ENCODE measurements at regions not wholly inside any gene's neighbourhood (a gene's known extent, or its start where the extent isn't known, plus 50 kb on each side); places are given as distances from the start of the nearest gene placed in this dataset.

DNA sequence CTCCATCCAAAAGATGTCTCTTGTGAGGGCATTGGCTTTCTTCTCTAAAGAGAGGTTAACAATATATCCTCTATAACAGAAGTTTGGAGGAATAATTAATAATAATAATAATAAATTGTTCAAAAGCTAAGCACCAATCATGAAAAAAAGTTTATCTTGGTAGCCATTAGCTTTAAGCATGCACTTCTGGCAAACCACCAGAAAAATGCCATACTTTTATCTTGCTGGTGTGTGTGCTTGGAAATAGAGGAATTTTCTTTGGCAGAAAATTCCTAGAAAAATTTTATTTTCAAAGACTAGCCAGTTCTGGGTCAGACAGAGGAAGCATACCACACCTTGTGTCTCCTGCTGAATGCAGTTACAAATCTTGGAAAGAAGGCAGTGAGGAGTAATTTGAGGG lies 52.5 kb upstream of the NPY start:
- no peak for TF ChIP-seq EZH2 (IDR thresholded peaks at IDR 0.05; ENCODE audit: insufficient read depth, poor library complexity, severe bottlenecking)
- no peak for TF ChIP-seq EZH2phosphoT487 (IDR thresholded peaks at IDR 0.05; ENCODE audit: insufficient read depth, low read depth)
